ENCODE measurements at regions not wholly inside any gene's neighbourhood (a gene's known extent, or its start where the extent isn't known, plus 50 kb on each side); places are given as distances from the start of the nearest gene placed in this dataset.

- Histone ChIP-seq H3K36me3 (ENCODE audit: control insufficient read depth in 2 of 2, extremely low read depth in 1 of 2, insufficient read depth in 2 of 2, low read length in 2 of 2) (no peaks in the 10 kb centered on the region), H3K79me2 (ENCODE audit: control insufficient read depth, insufficient read depth, low read length) (no peaks in the 10 kb centered on the region), H4K20me1 (replicated peaks; ENCODE audit: control insufficient read depth, extremely low read depth, insufficient read depth, low read length) (no peaks in the 10 kb centered on the region), H3K27me3 (ENCODE audit: control insufficient read depth in 2 of 2, insufficient read depth in 2 of 2, low read length in 2 of 2) (no peaks in the 10 kb centered on the region), H2AFZ (ENCODE audit: low read depth, low read length) (no peak overlapping the region), H3K27ac (ENCODE audit: insufficient read depth, low read depth, low read length) (no peak overlapping the region), H3K9me3 (replicated peaks; ENCODE audit: control insufficient read depth, insufficient read depth, low read length) (no peaks in the 10 kb centered on the region), H3K4me1 (ENCODE audit: control insufficient read depth, extremely low read depth, insufficient read depth, low read length) (no peaks in the 10 kb centered on the region), H3K9ac (replicated peaks; ENCODE audit: extremely low read depth, insufficient read depth, low read length) (no peak overlapping the region), H3K9me1 (replicated peaks; ENCODE audit: control insufficient read depth, extremely low read depth, insufficient read depth, low read length) (no peaks in the 10 kb centered on the region), H3K4me2 (ENCODE audit: insufficient read depth, low read length) (no peak overlapping the region), H3K4me3 (replicated peaks in 1 of 3; ENCODE audit: insufficient read depth in 1 of 3, low read depth in 1 of 3, low read length in 3 of 3) (no peak overlapping the region)
- ChIA-PET POLR2A (no interaction called here), CTCF (interaction anchor here (1.1 kb wide), 1 partner anchor 11 kb away, joined by 3 read pairs; no protein-coding TSS in a partner anchor)
- no peak for TF ChIP-seq GATA2 (IDR thresholded peaks at IDR 0.05; ENCODE audit: insufficient read depth, insufficient read length, low read depth, low read length)
- TF ChIP-seq MAX (IDR thresholded peaks at IDR 0.05; ENCODE audit: insufficient read depth, insufficient read length) = no peak
- no peak for TF ChIP-seq POLR2AphosphoS5 (IDR thresholded peaks at IDR 0.05; ENCODE audit: insufficient read depth, low read depth, low read length)
- TF ChIP-seq FOS (IDR thresholded peaks at IDR 0.05; ENCODE audit: borderline replicate concordance, insufficient read depth, low read length) = no peak
- no peak for TF ChIP-seq CTCF (IDR thresholded peaks at IDR 0.05; ENCODE audit: extremely low read depth in 1 of 2, insufficient read depth in 1 of 2, low read depth in 1 of 2, low read length in 2 of 2)
- no peak for TF ChIP-seq JUN (IDR thresholded peaks at IDR 0.05; ENCODE audit: borderline replicate concordance, insufficient read depth, insufficient read length, low read depth)
- TF ChIP-seq POLR2A (IDR thresholded peaks at IDR 0.05; ENCODE audit: low read depth, low read length) = no peak
- TF ChIP-seq EZH2 (IDR thresholded peaks at IDR 0.05; ENCODE audit: borderline replicate concordance, low read depth, low read length, severe bottlenecking) = no peak
- no peak for TF ChIP-seq MYC (IDR thresholded peaks at IDR 0.05; ENCODE audit: low read depth, low read length)
- dilution Hi-C loops (cut with MboI; ENCODE audit: extremely low pct_ligation_motif_present, low sequenced_read_pairs) (no loop called here), intact Hi-C loops (cut with micrococcal nuclease) (no loop called here)
- DNase-seq (ENCODE audit: low read depth, low spot score) (no peak), FAIRE-seq (no peak)
- BruUV-seq (replicated peaks) = no TSS peak
These were observed 258.5 kb upstream of the CD180 start for GRCh38 chr5:67454957-67455561.

All from endothelial cell of umbilical vein (primary cell).